HG02588 (cell line): ENCODE measurements at regions not wholly inside any gene's neighbourhood (a gene's known extent, or its start where the extent isn't known, plus 50 kb on each side); places are given as distances from the start of the nearest gene placed in this dataset.

Experiments
- ATAC-seq: cut with Tn5 transposase; IDR thresholded peaks from one replicate; pipeline ENCODE4 v1.9.1; 2021; ENCODE audit warnings: mild to moderate bottlenecking, moderate library complexity; ENCODE audit not compliant: unreplicated experiment

GRCh38 chr7:119350334-119350733 lies 922.6 kb upstream of the KCND2 start:
- ATAC-seq, result no peak

DNA sequence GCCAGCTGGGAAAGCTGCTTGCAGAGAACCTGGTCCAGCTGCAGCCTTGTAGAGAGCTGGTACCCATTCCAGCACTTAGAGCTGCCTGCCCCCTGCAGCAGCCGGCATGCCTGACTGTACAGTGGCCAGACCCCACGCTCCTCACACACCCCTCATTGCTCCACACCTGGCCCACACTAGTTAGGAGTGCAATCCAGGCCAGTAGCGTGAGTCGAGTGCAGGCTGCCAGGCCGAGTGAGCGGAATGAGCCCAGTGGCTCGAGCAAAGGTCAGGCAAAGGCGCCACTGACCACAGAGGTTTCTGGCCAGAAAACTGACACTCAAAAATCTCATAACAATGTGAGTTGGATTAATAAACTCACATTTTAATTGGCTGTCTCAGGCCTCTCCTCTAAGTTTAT lies 921.7 kb upstream of the KCND2 start:
- no peak for ATAC-seq

- ATAC-seq, result no peak
These were observed 898.5 kb upstream of the KCND2 start for GRCh38 chr7:119374436-119374835.

GRCh38 chr7:119377861-119378260 lies 895.1 kb upstream of the KCND2 start:
- ATAC-seq, result no peak

GRCh38 chr7:119382726-119383125 lies 890.2 kb upstream of the KCND2 start:
- no peak for ATAC-seq

DNA sequence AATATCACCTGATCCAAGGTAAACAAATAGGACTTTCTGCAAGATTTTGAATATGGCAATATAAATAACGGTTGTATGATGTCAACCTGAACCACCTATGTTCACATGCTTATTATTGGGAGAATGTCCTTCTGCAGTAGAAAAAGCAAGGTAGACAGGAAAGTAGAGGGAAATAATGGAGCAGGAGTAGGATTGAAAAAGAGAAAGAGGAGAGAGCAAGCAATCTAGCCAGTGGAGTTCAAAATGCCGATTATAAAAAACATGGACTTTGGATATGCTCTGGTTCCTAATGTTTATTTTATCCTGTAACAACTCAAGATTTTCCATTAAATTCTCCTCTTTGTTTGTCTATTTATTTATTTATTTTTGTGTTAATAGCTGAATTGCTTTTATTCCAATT lies 878.0 kb upstream of the KCND2 start:
- no peak for ATAC-seq

- ATAC-seq, result peak; percentile 80
These were observed 875.8 kb upstream of the KCND2 start for GRCh38 chr7:119397156-119397555.

DNA sequence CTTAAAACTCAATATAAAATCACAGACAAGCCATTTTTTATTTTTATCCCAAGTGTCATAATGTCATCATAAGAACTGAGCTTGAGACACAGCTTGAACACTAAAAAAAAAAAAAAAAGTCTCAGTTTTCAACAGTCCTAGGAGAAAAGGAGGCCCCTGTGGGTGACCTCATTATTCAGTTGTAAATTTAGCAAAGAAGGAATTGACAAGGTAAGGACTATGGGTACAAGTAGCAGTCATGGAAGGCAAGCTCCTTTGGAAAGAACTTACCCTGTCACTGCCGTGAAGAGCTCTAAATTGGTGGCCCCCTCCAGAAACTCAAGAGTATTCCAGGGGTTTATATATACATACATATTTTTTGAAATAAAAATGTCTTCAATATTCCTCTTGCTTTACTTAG lies 864.4 kb upstream of the KCND2 start:
- no peak for ATAC-seq

DNA sequence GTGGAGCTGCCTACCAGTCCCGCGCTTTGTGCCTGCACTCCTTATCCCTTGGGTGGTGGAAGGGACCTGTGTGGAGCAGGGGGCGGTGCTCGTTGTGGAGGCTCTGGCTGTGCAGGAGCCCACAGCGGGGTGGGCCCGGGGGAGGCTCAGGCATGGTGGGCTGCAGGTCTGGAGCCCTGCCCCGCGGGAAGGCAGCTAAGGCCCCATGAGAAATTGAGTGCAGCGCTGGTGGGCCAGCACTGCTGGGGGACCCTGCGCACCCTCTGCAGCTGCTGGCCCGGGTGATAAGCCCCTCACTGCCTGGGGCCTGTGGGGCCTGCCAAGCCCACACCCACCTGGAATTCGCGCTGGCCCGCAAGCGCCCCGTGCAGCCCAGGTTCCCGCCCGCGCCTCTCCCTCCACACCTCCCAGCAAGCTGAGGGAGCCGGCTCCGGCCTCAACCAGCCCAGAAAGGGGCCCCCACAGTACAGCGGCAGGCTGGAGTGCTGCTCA lies 859.6 kb upstream of the KCND2 start:
- no peak for ATAC-seq

DNA sequence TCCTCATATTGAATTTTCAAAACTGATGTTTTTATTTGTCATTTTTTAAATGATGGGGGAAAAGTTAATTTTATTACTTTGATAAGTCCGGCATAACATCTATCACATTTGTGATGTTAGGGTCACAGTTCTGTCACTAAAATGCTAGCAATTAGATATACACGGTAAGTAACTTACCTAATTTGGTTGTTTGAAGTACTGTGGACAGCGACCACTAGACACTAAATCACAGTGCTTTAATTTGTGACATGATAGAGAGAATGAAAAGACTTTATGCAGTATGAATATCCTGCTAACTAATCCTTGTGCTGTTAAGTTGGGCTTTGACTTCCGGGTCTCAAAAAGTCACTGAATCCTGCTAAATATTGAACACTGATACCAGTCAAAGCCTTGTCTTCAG lies 857.3 kb upstream of the KCND2 start:
- no peak for ATAC-seq

- no peak for ATAC-seq
These were observed 851.3 kb upstream of the KCND2 start for GRCh38 chr7:119421657-119422056.

GRCh38 chr7:119436882-119437281 lies 836.1 kb upstream of the KCND2 start:
- ATAC-seq, result no peak

DNA sequence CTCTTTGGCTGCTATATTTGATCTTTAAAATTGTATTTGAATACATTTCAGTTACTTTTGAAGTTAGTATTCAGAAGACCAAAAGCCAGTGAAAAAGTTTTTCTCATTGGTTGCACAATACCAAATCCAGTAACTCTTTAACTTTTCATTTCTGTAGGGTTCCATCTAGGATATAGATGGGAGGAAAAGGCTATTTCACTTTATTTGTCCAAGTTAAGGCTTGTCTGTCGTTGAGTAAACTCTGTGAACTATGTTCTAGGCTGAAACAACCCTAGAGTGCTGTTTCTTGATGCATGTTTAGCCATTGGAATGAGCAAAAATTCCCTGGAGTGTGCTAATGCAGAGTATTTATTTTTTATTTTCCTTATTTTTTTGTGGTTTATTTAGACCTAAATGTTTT lies 834.7 kb upstream of the KCND2 start:
- ATAC-seq, result no peak

DNA sequence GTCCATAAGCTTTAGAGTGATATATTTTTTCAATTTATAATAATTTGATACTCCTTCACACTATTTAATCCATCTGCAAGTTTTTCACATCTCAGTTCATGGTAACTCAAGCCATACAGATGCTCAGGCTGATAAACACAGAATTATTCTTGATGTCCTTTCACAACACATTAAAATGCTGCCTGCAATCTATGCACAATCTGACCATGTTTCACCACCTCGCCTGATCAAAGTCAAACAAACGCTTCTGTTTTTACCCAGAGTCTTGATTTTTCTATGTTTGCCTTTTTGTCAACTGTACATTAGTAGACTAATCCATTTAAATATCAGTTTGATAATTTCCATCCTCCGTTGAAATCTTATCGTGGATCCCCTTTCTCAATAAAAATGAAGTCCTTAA lies 833.8 kb upstream of the KCND2 start:
- no peak for ATAC-seq

DNA sequence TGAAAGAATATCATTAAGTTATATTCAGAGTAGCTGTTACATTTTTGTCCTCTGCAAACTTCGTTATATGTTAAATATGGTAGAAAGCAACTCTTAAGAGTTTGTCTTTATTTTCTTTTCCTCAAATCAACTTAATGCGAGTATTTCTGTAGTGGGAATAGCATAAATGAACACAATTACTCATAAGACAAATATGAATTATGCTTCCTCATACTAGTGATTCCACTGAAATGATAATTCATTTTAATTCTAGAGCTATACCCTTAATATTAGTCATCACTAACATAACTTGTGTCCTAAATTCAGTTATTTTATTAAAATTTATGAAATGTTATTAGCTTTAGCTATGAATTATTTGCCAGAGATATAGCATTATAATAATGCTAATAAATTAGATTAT lies 820.6 kb upstream of the KCND2 start:
- no peak for ATAC-seq

GRCh38 chr7:119465798-119466305 lies 807.1 kb upstream of the KCND2 start:
- no peak for ATAC-seq

GRCh38 chr7:119472408-119473038 lies 800.5 kb upstream of the KCND2 start:
- ATAC-seq, result no peak

DNA sequence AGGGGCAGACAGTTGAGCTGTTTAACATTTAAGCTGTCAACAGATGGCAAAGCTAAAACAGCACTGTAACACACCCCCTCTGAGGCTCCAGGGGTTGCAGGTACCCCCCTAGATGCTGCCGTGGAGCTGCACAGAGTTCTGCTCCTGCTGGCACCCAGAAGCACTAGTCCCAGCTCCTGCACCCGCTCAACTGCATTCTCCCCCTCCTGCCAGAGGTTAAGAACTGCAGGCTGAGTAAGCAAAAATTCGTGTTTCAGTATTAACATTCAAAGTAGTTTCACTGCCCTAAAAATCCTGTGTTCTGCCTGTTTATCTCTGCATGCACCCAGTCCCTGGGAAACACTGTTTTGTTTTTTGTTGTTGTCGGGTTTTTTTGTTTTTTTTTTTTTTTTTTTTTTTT lies 790.8 kb upstream of the KCND2 start:
- peak; percentile 98 for ATAC-seq

DNA sequence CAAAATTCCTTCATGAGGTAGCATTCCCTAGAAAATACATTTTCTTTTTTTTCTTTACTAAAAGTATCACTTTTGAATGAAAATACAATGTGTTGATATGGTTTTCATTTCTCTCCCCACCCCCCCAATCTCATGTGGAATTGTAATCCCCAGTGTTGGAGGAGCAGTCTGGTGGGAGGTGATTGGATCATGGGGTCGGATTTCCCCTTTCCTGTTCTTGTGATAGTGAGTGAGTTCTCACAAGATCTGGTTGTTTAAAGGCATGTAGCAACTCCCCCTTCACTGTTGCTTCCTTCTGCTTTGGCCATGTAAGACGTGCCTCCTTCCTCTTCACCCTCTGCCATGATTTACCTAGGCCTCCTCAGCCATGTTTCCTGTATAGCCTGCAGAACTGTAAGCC lies 790.3 kb upstream of the KCND2 start:
- no peak for ATAC-seq

DNA sequence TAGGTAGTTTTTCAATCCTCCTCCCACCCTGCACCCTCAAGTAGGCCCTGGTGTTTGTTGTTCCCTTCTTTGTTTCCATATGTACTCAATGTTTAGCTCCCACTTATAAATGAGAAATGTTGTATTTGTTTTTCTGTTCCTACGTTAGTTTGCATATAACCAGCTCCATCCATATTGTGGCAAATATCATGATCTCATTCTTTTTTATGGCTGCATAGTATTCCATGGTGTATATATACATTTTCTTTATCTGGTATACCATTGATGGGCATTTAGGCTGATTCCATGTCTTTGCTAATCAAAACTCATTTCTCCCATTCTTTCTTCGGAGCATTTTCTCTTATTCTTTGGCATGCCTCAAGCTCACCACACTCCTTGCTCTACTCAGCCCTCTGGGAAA lies 789.6 kb upstream of the KCND2 start:
- no peak for ATAC-seq

DNA sequence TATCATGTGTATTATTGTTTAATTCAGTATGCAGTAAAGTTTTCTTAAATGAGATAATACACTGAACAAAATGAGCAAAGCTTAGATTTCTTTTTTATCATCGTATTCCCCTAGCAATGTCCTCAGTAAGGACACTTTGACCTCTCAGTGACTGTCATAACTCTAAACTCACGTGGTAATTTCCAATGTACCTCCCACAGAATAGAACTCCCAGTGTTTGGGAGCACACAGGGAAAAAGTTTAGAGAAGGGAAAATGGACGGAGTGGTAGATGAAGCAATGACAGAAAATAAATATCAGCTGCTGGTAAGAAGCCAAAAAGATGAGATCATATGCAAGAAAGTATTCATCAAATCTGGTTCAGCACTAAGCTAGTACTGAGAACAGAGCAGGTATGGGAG lies 758.6 kb upstream of the KCND2 start:
- ATAC-seq, result no peak

GRCh38 chr7:119515214-119515613 lies 757.8 kb upstream of the KCND2 start:
- ATAC-seq, result no peak

GRCh38 chr7:119515962-119516361 lies 757.0 kb upstream of the KCND2 start:
- no peak for ATAC-seq
